ENCODE measurements at regions not wholly inside any gene's neighbourhood (a gene's known extent, or its start where the extent isn't known, plus 50 kb on each side); places are given as distances from the start of the nearest gene placed in this dataset.

GRCh38 chr7:36775676-36776075 lies 51.4 kb upstream of the AOAH start:
- ChIA-PET CTCF (no interaction called here), POLR2A (no interaction called here)
- DNase-seq (ENCODE audit: extremely low spot score): no peak
- TF ChIP-seq, protein P1, sequence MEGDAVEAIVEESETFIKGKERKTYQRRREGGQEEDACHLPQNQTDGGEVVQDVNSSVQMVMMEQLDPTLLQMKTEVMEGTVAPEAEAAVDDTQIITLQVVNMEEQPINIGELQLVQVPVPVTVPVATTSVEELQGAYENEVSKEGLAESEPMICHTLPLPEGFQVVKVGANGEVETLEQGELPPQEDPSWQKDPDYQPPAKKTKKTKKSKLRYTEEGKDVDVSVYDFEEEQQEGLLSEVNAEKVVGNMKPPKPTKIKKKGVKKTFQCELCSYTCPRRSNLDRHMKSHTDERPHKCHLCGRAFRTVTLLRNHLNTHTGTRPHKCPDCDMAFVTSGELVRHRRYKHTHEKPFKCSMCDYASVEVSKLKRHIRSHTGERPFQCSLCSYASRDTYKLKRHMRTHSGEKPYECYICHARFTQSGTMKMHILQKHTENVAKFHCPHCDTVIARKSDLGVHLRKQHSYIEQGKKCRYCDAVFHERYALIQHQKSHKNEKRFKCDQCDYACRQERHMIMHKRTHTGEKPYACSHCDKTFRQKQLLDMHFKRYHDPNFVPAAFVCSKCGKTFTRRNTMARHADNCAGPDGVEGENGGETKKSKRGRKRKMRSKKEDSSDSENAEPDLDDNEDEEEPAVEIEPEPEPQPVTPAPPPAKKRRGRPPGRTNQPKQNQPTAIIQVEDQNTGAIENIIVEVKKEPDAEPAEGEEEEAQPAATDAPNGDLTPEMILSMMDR (IDR thresholded peaks at IDR 0.05; ENCODE audit: control extremely low read depth, extremely low read depth, low read depth, missing control alignments): no peak

DNA sequence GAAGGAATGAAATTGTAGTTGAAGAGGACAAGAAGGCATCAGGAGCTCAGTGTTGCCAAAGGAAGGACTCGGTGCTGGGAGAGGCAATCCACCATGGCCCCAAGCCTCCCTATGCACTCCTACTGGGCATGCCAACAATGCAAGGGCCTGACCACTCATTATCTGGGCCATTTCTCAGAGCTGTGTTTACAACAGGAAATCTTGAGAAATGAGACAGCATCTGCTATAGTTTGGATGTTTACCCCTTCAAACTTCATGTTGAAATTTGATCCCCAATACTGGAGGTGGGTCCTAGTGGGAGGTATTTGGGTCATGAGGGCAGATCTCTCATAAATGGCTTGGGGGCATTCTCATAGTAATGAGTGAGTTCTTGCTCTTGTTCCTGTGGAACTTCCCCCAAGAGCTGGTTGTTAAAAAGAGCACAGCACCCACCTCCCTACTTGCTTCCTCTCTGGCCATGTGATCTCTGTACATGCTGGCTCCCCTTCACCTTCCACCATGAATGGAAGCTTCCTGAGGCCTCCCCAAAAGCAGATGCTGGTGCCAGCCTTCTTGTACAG lies 50.8 kb upstream of the AOAH start:
- ChIA-PET CTCF (no interaction called here), POLR2A (no interaction called here)
- TF ChIP-seq, protein P1 (IDR thresholded peaks at IDR 0.05; ENCODE audit: control extremely low read depth, extremely low read depth, low read depth, missing control alignments): no peak
- no peak for DNase-seq (ENCODE audit: extremely low spot score)

All from GM10248 (cell line).